ENCODE measurements at regions not wholly inside any gene's neighbourhood (a gene's known extent, or its start where the extent isn't known, plus 50 kb on each side); places are given as distances from the start of the nearest gene placed in this dataset.
"Not testable (repeated sequence)": the region's sequence is repeated elsewhere in the genome, so short reads cannot be mapped to it uniquely, and the experiment has no call there.

GRCh38 chr1:56257726-56258125, 321.6 kb downstream of the PLPP3 start:
- DNase-seq = no peak

- DNase-seq = no peak
Measured at GRCh38 chr1:56256153-56257000, 323.0 kb downstream of the PLPP3 start.

GRCh38 chr1:56255516-56256152, 323.7 kb downstream of the PLPP3 start:
- no peak for DNase-seq

GRCh38 chr1:56254130-56254529, 325.2 kb downstream of the PLPP3 start:
- no peak for DNase-seq

- DNase-seq = no peak
Measured at GRCh38 chr1:56250809-56251208, 328.6 kb downstream of the PLPP3 start.

- DNase-seq = no peak
Measured at GRCh38 chr1:56249234-56249633, 330.1 kb downstream of the PLPP3 start.

GRCh38 chr1:56248138-56248537, 331.2 kb downstream of the PLPP3 start:
- DNase-seq = no peak

GRCh38 chr1:56246726-56247125, 332.6 kb downstream of the PLPP3 start:
- not testable (repeated sequence) for DNase-seq

- no peak for DNase-seq
Measured at GRCh38 chr1:56240400-56240799, 339.0 kb downstream of the PLPP3 start.

- no peak for DNase-seq
Measured at GRCh38 chr1:56237491-56238064, 341.8 kb downstream of the PLPP3 start.

- DNase-seq = no peak
Measured at GRCh38 chr1:56236688-56237087, 342.7 kb downstream of the PLPP3 start.

GRCh38 chr1:56235909-56236510, 343.4 kb downstream of the PLPP3 start:
- no peak for DNase-seq

GRCh38 chr1:56229186-56229585, 350.2 kb downstream of the PLPP3 start:
- no peak for DNase-seq

GRCh38 chr1:56227886-56228285, 351.5 kb downstream of the PLPP3 start:
- DNase-seq = no peak

- no peak for DNase-seq
Measured at GRCh38 chr1:56227401-56227800, 352.0 kb downstream of the PLPP3 start.

GRCh38 chr1:56225964-56226815, 353.2 kb downstream of the PLPP3 start:
- DNase-seq = no peak

- DNase-seq = no peak
Measured at GRCh38 chr1:56223968-56224367, 355.4 kb downstream of the PLPP3 start.

- DNase-seq = no peak
Measured at GRCh38 chr1:56222914-56223540, 356.3 kb downstream of the PLPP3 start.

- no peak for DNase-seq
Measured at GRCh38 chr1:56220021-56220420, 359.3 kb downstream of the PLPP3 start.

GRCh38 chr1:56218023-56218422, 361.3 kb downstream of the PLPP3 start:
- DNase-seq = no peak

GRCh38 chr1:56216218-56216617, 363.1 kb downstream of the PLPP3 start:
- no peak for DNase-seq

GRCh38 chr1:56215771-56216170, 363.6 kb downstream of the PLPP3 start:
- DNase-seq = no peak
